Activated CD8-positive, alpha-beta T cell treated with anti-CD3 and anti-CD28 coated beads for 36 hours (primary cell): ENCODE measurements at regions not wholly inside any gene's neighbourhood (a gene's known extent, or its start where the extent isn't known, plus 50 kb on each side); places are given as distances from the start of the nearest gene placed in this dataset.
"Not testable (repeated sequence)": the region's sequence is repeated elsewhere in the genome, so short reads cannot be mapped to it uniquely, and the experiment has no call there.

Experiments
- ATAC-seq: fragments of 200-7000 bp; cut with Tn5 transposase; one replicate; pipeline ENCODE4 v1.10.0; 2021; ENCODE audit warnings: mild to moderate bottlenecking, moderate library complexity
- CTCF ChIA-PET: fragments of 350-600 bp; sonication (Branson Sonifier 250); formaldehyde crosslinking; loops from one replicate; lab custom pipeline; 2021; ENCODE audit warnings: antibody characterized with exemption; lab: Charles Lee
- POLR2A ChIA-PET: fragments of 350-600 bp; sonication (Branson Sonifier 250); formaldehyde crosslinking; loops from one replicate; lab custom pipeline; 2021; ENCODE audit warnings: antibody characterized with exemption; lab: Charles Lee
- DNase-seq: peaks from one replicate; pipeline ENCODE4 v3.0.0-alpha.2; 2020
- H3K27ac Mint-ChIP-seq: one replicate; pipeline ENCODE4 v1.8.0; 2021; ENCODE audit warnings: mild to moderate bottlenecking, mixed read lengths
- H3K27me3 Mint-ChIP-seq: one replicate; pipeline ENCODE4 v1.8.0; 2021; ENCODE audit warnings: mixed read lengths
- H3K36me3 Mint-ChIP-seq: one replicate; pipeline ENCODE4 v1.8.0; 2021; ENCODE audit warnings: low read depth, mixed read lengths
- H3K4me1 Mint-ChIP-seq: one replicate; pipeline ENCODE4 v1.8.0; 2021; ENCODE audit warnings: low read depth, mixed read lengths
- H3K4me3 Mint-ChIP-seq: one replicate; pipeline ENCODE4 v1.8.0; 2021; ENCODE audit warnings: mild to moderate bottlenecking, moderate library complexity, mixed read lengths
- H3K9me3 Mint-ChIP-seq: one replicate; pipeline ENCODE4 v1.8.0; 2021; ENCODE audit warnings: mixed read lengths
- CTCF ChIP-seq: fragments of 200-600 bp; IDR thresholded peaks from one replicate; pipeline ENCODE4 v1.8.0; 2022; ENCODE audit warnings: antibody characterized with exemption, mild to moderate bottlenecking
- intact Hi-C: fragments of 100-400 bp; cut with micrococcal nuclease; formaldehyde crosslinking; loops from one replicate; pipeline ENCODE4 v1.10.0; 2022

GRCh38 chr17:31778523-31778922 is 80.5 kb downstream of the COPRS start:
- H3K4me1 Mint-ChIP-seq, result no peaks in the 10 kb centered on the region
- DNase-seq (no peak), ATAC-seq (no peak)
- ChIA-PET CTCF (no interaction called here), POLR2A (interaction anchor here (0.6 kb wide), 1 partner anchor 1222 kb away, joined by 3 read pairs; no protein-coding TSS in a partner anchor)
- H3K36me3 Mint-ChIP-seq, result no peaks in the 10 kb centered on the region
- peaks cover 17% of the 10 kb centered on the region for H3K27me3 Mint-ChIP-seq
- H3K9me3 Mint-ChIP-seq, result no peaks in the 10 kb centered on the region
- no peak overlapping the region for H3K4me3 Mint-ChIP-seq
- H3K27ac Mint-ChIP-seq, result no peak overlapping the region
- intact Hi-C loops, result loop anchor here (10.0 kb wide), 1 partner anchor 84 kb away; no protein-coding TSS in a partner anchor
- no peak for TF ChIP-seq CTCF

- H3K27me3 Mint-ChIP-seq, H3K9me3 Mint-ChIP-seq, H3K4me1 Mint-ChIP-seq, H3K27ac Mint-ChIP-seq, DNase-seq, H3K36me3 Mint-ChIP-seq, H3K4me3 Mint-ChIP-seq, ATAC-seq, POLR2A ChIA-PET: not testable (repeated sequence)
- intact Hi-C loops, result loop anchor here (10.0 kb wide), 1 partner anchor 77 kb away; no protein-coding TSS in a partner anchor
- CTCF ChIA-PET, result interaction anchor here (1.9 kb wide), 1 partner anchor 71 kb away, joined by 6 read pairs; no protein-coding TSS in a partner anchor
These were observed 87.7 kb downstream of the COPRS start for GRCh38 chr17:31771328-31771727.

- H3K4me3 Mint-ChIP-seq, POLR2A ChIA-PET, H3K4me1 Mint-ChIP-seq, H3K27me3 Mint-ChIP-seq, CTCF ChIA-PET, H3K36me3 Mint-ChIP-seq, ATAC-seq, H3K27ac Mint-ChIP-seq, DNase-seq, H3K9me3 Mint-ChIP-seq: not testable (repeated sequence)
- intact Hi-C loops, result loop anchor here (10.0 kb wide), 1 partner anchor 76 kb away; no protein-coding TSS in a partner anchor
These were observed 88.5 kb downstream of the COPRS start for GRCh38 chr17:31770501-31770900.

GRCh38 chr17:31761836-31762510 is 97.1 kb downstream of the COPRS start:
- intact Hi-C loops, result not testable (repeated sequence)

GRCh38 chr17:31758646-31759045 is 100.4 kb downstream of the COPRS start:
- no peaks in the 10 kb centered on the region for H3K36me3 Mint-ChIP-seq
- no peak overlapping the region for H3K4me3 Mint-ChIP-seq
- ChIA-PET CTCF (no interaction called here), POLR2A (interaction anchor here (0.7 kb wide), 1 partner anchor 34 kb away, joined by 3 read pairs; no protein-coding TSS in a partner anchor)
- no peak overlapping the region for H3K27ac Mint-ChIP-seq
- intact Hi-C loops, result no loop called here
- H3K4me1 Mint-ChIP-seq, result no peaks in the 10 kb centered on the region
- peaks cover 1% of the 10 kb centered on the region for H3K27me3 Mint-ChIP-seq
- DNase-seq, result no peak
- no peak for ATAC-seq
- no peak for TF ChIP-seq CTCF
- no peaks in the 10 kb centered on the region for H3K9me3 Mint-ChIP-seq

More at GRCh38 chr17:31761836-31762510, 97.1 kb downstream of the COPRS start:
- H3K4me1 Mint-ChIP-seq, H3K36me3 Mint-ChIP-seq, POLR2A ChIA-PET, H3K27ac Mint-ChIP-seq, H3K4me3 Mint-ChIP-seq, H3K9me3 Mint-ChIP-seq, ATAC-seq, H3K27me3 Mint-ChIP-seq, DNase-seq: not testable (repeated sequence)
- CTCF ChIA-PET, result interaction anchor here (1.3 kb wide), 1 partner anchor 80 kb away, joined by 4 read pairs; no protein-coding TSS in a partner anchor

GRCh38 chr17:31757097-31757496 is 101.9 kb downstream of the COPRS start:
- Mint-ChIP-seq H3K4me3 (no peak overlapping the region), H3K9me3 (no peaks in the 10 kb centered on the region), H3K4me1 (no peaks in the 10 kb centered on the region), H3K27me3 (peaks cover 1% of the 10 kb centered on the region), H3K36me3 (no peaks in the 10 kb centered on the region), H3K27ac (no peak overlapping the region)
- TF ChIP-seq CTCF, result no peak
- POLR2A ChIA-PET, result no interaction called here
- CTCF ChIA-PET, result no interaction called here
- no peak for DNase-seq
- intact Hi-C loops, result no loop called here
- no peak for ATAC-seq
